NB4 (cell line): ENCODE measurements at regions not wholly inside any gene's neighbourhood (a gene's known extent, or its start where the extent isn't known, plus 50 kb on each side); places are given as distances from the start of the nearest gene placed in this dataset.

Experiments
- DNase-seq: peaks from one replicate; pipeline ENCODE4 v3.0.0; 2010; ENCODE audit warnings: low read depth
- H3K4me3 ChIP-seq: one replicate; pipeline ENCODE4 v1.5.1; 2011; ENCODE audit warnings: mild to moderate bottlenecking, low read depth, low read length, moderate library complexity
- CTCF ChIP-seq: IDR thresholded peaks from one replicate; pipeline ENCODE4 v1.5.1; 2012; ENCODE audit warnings: low read depth, low read length
- MAX ChIP-seq: IDR thresholded peaks from 2 replicates; pipeline ENCODE4 v1.6.1; 2011; ENCODE audit warnings: low read depth, low read length
- MYC ChIP-seq: IDR thresholded peaks from 2 replicates; pipeline ENCODE4 v1.6.1; 2011; ENCODE audit warnings: low read depth, low read length
- POLR2A ChIP-seq: IDR thresholded peaks from 2 replicates; pipeline ENCODE4 v1.6.1; 2011; ENCODE audit warnings: mild to moderate bottlenecking; ENCODE audit not compliant: insufficient read length; ENCODE audit errors: extremely low read depth

- DNase-seq, result no peak
Observed at GRCh38 chr6:145187491-145188206, 547.7 kb downstream of the EPM2A start.

GRCh38 chr6:145189836-145190235, 545.5 kb downstream of the EPM2A start:
- H3K4me3 ChIP-seq, result no peak overlapping the region
- no peak for DNase-seq
- no peak for TF ChIP-seq MAX
- no peak for TF ChIP-seq CTCF
- TF ChIP-seq MYC, result no peak
- no peak for TF ChIP-seq POLR2A

More at GRCh38 chr6:145187491-145188206, 547.7 kb downstream of the EPM2A start:
- H3K4me3 ChIP-seq, result no peak overlapping the region
- TF ChIP-seq POLR2A (no peak), MYC (no peak), CTCF (no peak)

GRCh38 chr6:145194389-145194788, 540.9 kb downstream of the EPM2A start:
- no peak for TF ChIP-seq MYC
- DNase-seq, result no peak
- H3K4me3 ChIP-seq, result no peak overlapping the region

- H3K4me3 ChIP-seq, result no peak overlapping the region
- DNase-seq, result no peak
- no peak for TF ChIP-seq POLR2A
- no peak for TF ChIP-seq MYC
- no peak for TF ChIP-seq CTCF
- no peak for TF ChIP-seq MAX
Observed at GRCh38 chr6:145199961-145200360, 535.4 kb downstream of the EPM2A start.

- TF ChIP-seq CTCF (no peak), MAX (no peak), POLR2A (no peak), MYC (no peak)
- no peak for DNase-seq
Observed at GRCh38 chr6:145204301-145204700, 531.0 kb downstream of the EPM2A start.

GRCh38 chr6:145206247-145206907, 528.9 kb downstream of the EPM2A start:
- no peak for TF ChIP-seq CTCF
- no peak for TF ChIP-seq MYC
- TF ChIP-seq MAX, result no peak
- TF ChIP-seq POLR2A, result no peak
- H3K4me3 ChIP-seq, result no peak overlapping the region
- DNase-seq, result no peak

More at GRCh38 chr6:145204301-145204700, 531.0 kb downstream of the EPM2A start:
- H3K4me3 ChIP-seq, result no peak overlapping the region
